ENCODE measurements at regions not wholly inside any gene's neighbourhood (a gene's known extent, or its start where the extent isn't known, plus 50 kb on each side); places are given as distances from the start of the nearest gene placed in this dataset.

DNA sequence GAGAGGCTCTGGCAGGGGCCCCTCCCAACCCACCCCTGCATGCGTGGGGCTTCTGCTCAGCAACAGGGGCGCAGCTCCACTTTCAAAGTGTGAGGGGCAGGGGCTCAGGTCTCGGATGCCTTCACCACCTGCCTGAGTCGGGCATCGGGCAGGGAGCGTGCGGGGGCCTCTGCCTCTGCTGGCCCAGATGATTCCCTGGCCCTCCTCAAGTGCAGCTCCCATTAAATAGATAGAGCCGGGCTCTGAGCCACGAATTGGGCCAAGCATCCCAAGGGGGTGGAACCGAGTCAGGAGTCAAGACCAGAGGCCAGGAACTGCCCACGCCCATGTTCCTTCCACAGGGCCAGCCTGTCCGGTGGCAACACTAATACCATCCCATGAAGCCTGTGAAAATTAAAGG, 108.9 kb upstream of the FAM20C start:
- Histone ChIP-seq H2BK120ac (ENCODE audit: low read depth, low read length) (no peak overlapping the region), H3K36me3 (ENCODE audit: control insufficient read depth, insufficient read depth, low read length) (no peaks in the 10 kb centered on the region), H2AK9ac (replicated peaks; ENCODE audit: low read depth, low read length, poor library complexity) (no peak overlapping the region), H2BK5ac (ENCODE audit: low read depth, low read length, poor library complexity, severe bottlenecking) (no peak overlapping the region), H3K14ac (replicated peaks; ENCODE audit: low read depth, low read length) (no peak overlapping the region), H4K5ac (ENCODE audit: low read depth, low read length) (no peak overlapping the region), H3K9me1 (ENCODE audit: insufficient read depth, low read length) (peaks cover 14% of the 10 kb centered on the region), H3K9ac (ENCODE audit: low read depth, low read length) (no peak overlapping the region), H4K91ac (ENCODE audit: insufficient read depth, low read depth, low read length) (no peak overlapping the region), H4K20me1 (ENCODE audit: insufficient read depth, low read length) (no peaks in the 10 kb centered on the region), H3K27me3 (ENCODE audit: control insufficient read depth, insufficient read depth, low read length) (peaks cover 8% of the 10 kb centered on the region), H2AK5ac (ENCODE audit: low read depth, low read length) (no peak overlapping the region), H3K23ac (ENCODE audit: low read depth, low read length) (no peak overlapping the region), H3K9me3 (ENCODE audit: control insufficient read depth, insufficient read depth, low read length) (no peaks in the 10 kb centered on the region), H3K4me1 (ENCODE audit: control insufficient read depth, insufficient read depth, low read length) (peaks cover 17% of the 10 kb centered on the region), H2BK20ac (ENCODE audit: low read depth, low read length) (no peak overlapping the region), H3K27ac (ENCODE audit: insufficient read depth, low read length) (no peak overlapping the region), H3K4me3 (ENCODE audit: insufficient read depth, low read depth, low read length) (no peak overlapping the region), H3K4ac (ENCODE audit: low read depth, low read length) (no peak overlapping the region), H3K79me1 (ENCODE audit: low read depth in 1 of 2, low read length in 2 of 2) (no peaks in the 10 kb centered on the region), H3K56ac (ENCODE audit: extremely low read depth, insufficient read depth, low read length) (no peak overlapping the region), H4K8ac (ENCODE audit: low read depth in 2 of 2, low read length in 2 of 2) (no peak overlapping the region), H2AFZ (replicated peaks; ENCODE audit: low read length, poor library complexity) (no peak overlapping the region), H2BK15ac (ENCODE audit: low read depth, low read length) (no peak overlapping the region), H3K4me2 (ENCODE audit: low read depth, low read length) (no peak overlapping the region), H3K18ac (ENCODE audit: low read depth, low read length) (no peak overlapping the region)
- dilution Hi-C loops (cut with HindIII; ENCODE audit: low sequenced_read_pairs, unreplicated experiment) (no loop called here), intact Hi-C loops (cut with micrococcal nuclease) (no loop called here), in situ Hi-C loops (cut with MboI; ENCODE audit: low sequenced_read_pairs) (no loop called here)
- no peak for TF ChIP-seq CEBPB (IDR thresholded peaks at IDR 0.05; ENCODE audit: low read depth, low read length)
- TF ChIP-seq, protein P1, sequence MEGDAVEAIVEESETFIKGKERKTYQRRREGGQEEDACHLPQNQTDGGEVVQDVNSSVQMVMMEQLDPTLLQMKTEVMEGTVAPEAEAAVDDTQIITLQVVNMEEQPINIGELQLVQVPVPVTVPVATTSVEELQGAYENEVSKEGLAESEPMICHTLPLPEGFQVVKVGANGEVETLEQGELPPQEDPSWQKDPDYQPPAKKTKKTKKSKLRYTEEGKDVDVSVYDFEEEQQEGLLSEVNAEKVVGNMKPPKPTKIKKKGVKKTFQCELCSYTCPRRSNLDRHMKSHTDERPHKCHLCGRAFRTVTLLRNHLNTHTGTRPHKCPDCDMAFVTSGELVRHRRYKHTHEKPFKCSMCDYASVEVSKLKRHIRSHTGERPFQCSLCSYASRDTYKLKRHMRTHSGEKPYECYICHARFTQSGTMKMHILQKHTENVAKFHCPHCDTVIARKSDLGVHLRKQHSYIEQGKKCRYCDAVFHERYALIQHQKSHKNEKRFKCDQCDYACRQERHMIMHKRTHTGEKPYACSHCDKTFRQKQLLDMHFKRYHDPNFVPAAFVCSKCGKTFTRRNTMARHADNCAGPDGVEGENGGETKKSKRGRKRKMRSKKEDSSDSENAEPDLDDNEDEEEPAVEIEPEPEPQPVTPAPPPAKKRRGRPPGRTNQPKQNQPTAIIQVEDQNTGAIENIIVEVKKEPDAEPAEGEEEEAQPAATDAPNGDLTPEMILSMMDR (conservative IDR thresholded peaks at IDR 0.05; ENCODE audit: low read depth, low read length), result no peak
- no peak for TF ChIP-seq CHD1 (IDR thresholded peaks at IDR 0.05; ENCODE audit: low read depth, low read length)
- TF ChIP-seq MAFK (IDR thresholded peaks at IDR 0.05; ENCODE audit: low read depth, low read length), result no peak
- no peak for TF ChIP-seq MXI1 (IDR thresholded peaks at IDR 0.05; ENCODE audit: borderline replicate concordance, low read depth, low read length)
- no peak for TF ChIP-seq ELK1 (IDR thresholded peaks at IDR 0.05; ENCODE audit: borderline replicate concordance, low read depth, low read length)
- TF ChIP-seq POLR2A (IDR thresholded peaks at IDR 0.05; ENCODE audit: low read depth, low read length), result no peak
- TF ChIP-seq RAD21 (IDR thresholded peaks at IDR 0.05; ENCODE audit: low read length), result no peak
- no peak for TF ChIP-seq RFX5 (IDR thresholded peaks at IDR 0.05; ENCODE audit: low read depth, low read length)
- no peak for ATAC-seq (ENCODE audit: low read depth)
- no TSS peak for BruUV-seq (replicated peaks)
- ChIA-PET CTCF (no interaction called here), POLR2A (ENCODE audit: unreplicated experiment) (no interaction called here)
- DNase-seq, result no peak
- WGBS, 2 experiments (ENCODE audit: extremely low coverage in 2 of 2, insufficient read length in 1 of 2), result 93% methylated on average over 5 of the region's 12 CpGs; no CpG with 5 or more reads in 1 of the 2 experiments

All from IMR-90 (cell line).